Activated naive CD4-positive, alpha-beta T cell treated with Interleukin-2 at 50 U/mL for 16 hours (primary cell): ENCODE measurements at regions not wholly inside any gene's neighbourhood (a gene's known extent, or its start where the extent isn't known, plus 50 kb on each side); places are given as distances from the start of the nearest gene placed in this dataset.
"Not testable (repeated sequence)": the region's sequence is repeated elsewhere in the genome, so short reads cannot be mapped to it uniquely, and the experiment has no call there.

Experiments
- DNase-seq: peaks from one replicate; pipeline ENCODE4 v3.0.0-alpha.2; 2020

- DNase-seq, result no peak
Observed at GRCh38 chr2:146621656-146622055, 1223.2 kb upstream of the ACVR2A start.

- DNase-seq, result no peak
Observed at GRCh38 chr2:146615778-146616177, 1229.1 kb upstream of the ACVR2A start.

GRCh38 chr2:146608490-146608889 is 1236.3 kb upstream of the ACVR2A start:
- DNase-seq, result no peak

GRCh38 chr2:146604521-146604920 is 1240.3 kb upstream of the ACVR2A start:
- no peak for DNase-seq

GRCh38 chr2:146602856-146603255 is 1242.0 kb upstream of the ACVR2A start:
- no peak for DNase-seq

GRCh38 chr2:146602383-146602782 is 1242.4 kb upstream of the ACVR2A start:
- DNase-seq, result no peak

- no peak for DNase-seq
Observed at GRCh38 chr2:146598791-146599190, 1246.0 kb upstream of the ACVR2A start.

- no peak for DNase-seq
Observed at GRCh38 chr2:146597291-146597690, 1247.5 kb upstream of the ACVR2A start.

GRCh38 chr2:146591908-146592307 is 1252.9 kb upstream of the ACVR2A start:
- DNase-seq, result no peak

GRCh38 chr2:146587291-146587713 is 1257.5 kb upstream of the ACVR2A start:
- DNase-seq, result no peak

GRCh38 chr2:146584316-146584715 is 1260.5 kb upstream of the ACVR2A start:
- DNase-seq, result no peak

- no peak for DNase-seq
Observed at GRCh38 chr2:146579147-146579930, 1265.5 kb upstream of the ACVR2A start.

- DNase-seq, result no peak
Observed at GRCh38 chr2:146576339-146577111, 1268.3 kb upstream of the ACVR2A start.

GRCh38 chr2:146572598-146572997 is 1272.2 kb upstream of the ACVR2A start:
- no peak for DNase-seq

- DNase-seq, result no peak
Observed at GRCh38 chr2:146561996-146562395, 1282.8 kb upstream of the ACVR2A start.

GRCh38 chr2:146547236-146547635 is 1297.6 kb upstream of the ACVR2A start:
- DNase-seq, result no peak

- no peak for DNase-seq
Observed at GRCh38 chr2:146544701-146545100, 1300.1 kb upstream of the ACVR2A start.

- no peak for DNase-seq
Observed at GRCh38 chr2:146541896-146542295, 1302.9 kb upstream of the ACVR2A start.

- no peak for DNase-seq
Observed at GRCh38 chr2:146540271-146540932, 1304.4 kb upstream of the ACVR2A start.

GRCh38 chr2:146539739-146540138 is 1305.1 kb upstream of the ACVR2A start:
- DNase-seq, result not testable (repeated sequence)

- no peak for DNase-seq
Observed at GRCh38 chr2:146537477-146537876, 1307.4 kb upstream of the ACVR2A start.

GRCh38 chr2:146532509-146533147 is 1312.2 kb upstream of the ACVR2A start:
- no peak for DNase-seq

GRCh38 chr2:146532009-146532408 is 1312.8 kb upstream of the ACVR2A start:
- DNase-seq, result no peak
